ENCODE measurements at regions not wholly inside any gene's neighbourhood (a gene's known extent, or its start where the extent isn't known, plus 50 kb on each side); places are given as distances from the start of the nearest gene placed in this dataset.

- no peaks in the 10 kb centered on the region for H3K9me3 ChIP-seq (ENCODE audit: control extremely low read depth in 1 of 5, control insufficient read depth in 4 of 5, insufficient read depth in 2 of 5, low read depth in 1 of 5, low read length in 4 of 5)
- H3K27me3 ChIP-seq (replicated peaks in 2 of 5; ENCODE audit: control insufficient read depth in 4 of 5, insufficient read depth in 5 of 5, low read length in 4 of 5), result peaks cover 0 to 1% (median 0%) of the 10 kb centered on the region in 5 experiments
- no peak overlapping the region for H3K4me3 ChIP-seq (ENCODE audit: control insufficient read depth in 1 of 7, extremely low read depth in 1 of 7, insufficient read depth in 4 of 7, low read depth in 2 of 7, low read length in 6 of 7)
- H3K27ac ChIP-seq (ENCODE audit: insufficient read depth in 1 of 2, low read depth in 1 of 2, low read length in 2 of 2, poor library complexity in 1 of 2, severe bottlenecking in 2 of 2), result no peak overlapping the region
- DNase-seq, result no peak
- H3K4me1 ChIP-seq (ENCODE audit: control extremely low read depth in 1 of 4, control insufficient read depth in 4 of 4, insufficient read depth in 4 of 4, low read length in 3 of 4), result peaks cover 0 to 6% (median 4%) of the 10 kb centered on the region in 4 experiments
- ChIA-PET POLR2A (no interaction called here), CTCF (interaction anchor here (1.0 to 5.1 kb wide), 3 partner anchors 9 to 335 kb away, joined by 3 to 26 read pairs (median 4); no protein-coding TSS in a partner anchor)
- WGBS (ENCODE audit: insufficient coverage), result 100% methylated on average over 2 of the region's 4 CpGs
- no peaks in the 10 kb centered on the region for H3K36me3 ChIP-seq (ENCODE audit: control insufficient read depth in 4 of 4, insufficient read depth in 4 of 4, low read length in 3 of 4)
These were observed 176.7 kb downstream of the MTX2 start for GRCh38 chr2:176445956-176446355.

DNA sequence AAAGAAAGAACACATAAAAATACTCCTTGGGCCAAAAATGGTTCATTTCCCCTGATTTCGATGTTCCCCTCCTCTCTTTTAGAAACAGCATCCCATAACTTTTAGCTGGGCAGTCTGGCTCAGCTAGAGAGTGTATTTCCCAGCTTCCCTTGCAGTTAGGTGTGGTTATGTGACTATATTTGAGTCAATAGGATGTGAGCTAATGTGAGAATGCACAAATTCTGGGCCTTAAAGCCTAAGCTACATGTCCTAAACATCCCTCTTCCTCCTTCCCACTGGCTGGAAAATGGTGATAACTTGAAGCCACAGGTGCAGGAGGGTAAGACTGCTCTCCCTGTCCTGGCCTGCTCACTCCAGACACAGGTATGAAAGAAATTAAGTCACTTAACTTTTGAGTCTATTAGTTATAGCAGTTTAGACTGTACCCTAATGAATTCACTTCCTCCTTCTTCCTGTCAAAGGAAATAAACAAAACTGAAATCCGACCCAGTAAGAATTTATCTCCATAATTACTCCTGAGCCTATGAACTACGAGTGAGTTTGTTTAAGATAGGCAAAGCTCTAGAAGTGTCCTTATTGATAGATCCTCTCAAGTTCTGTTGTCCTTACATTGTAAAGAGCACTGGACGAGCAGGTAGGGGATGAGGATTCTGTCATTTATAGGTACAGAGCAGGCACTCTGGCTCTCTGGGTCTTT, 177.6 kb downstream of the MTX2 start:
- 33% methylated on average over 1 of the region's 4 CpGs for WGBS (ENCODE audit: insufficient coverage)
- Histone ChIP-seq H3K27me3 (replicated peaks in 2 of 5; ENCODE audit: control insufficient read depth in 4 of 5, insufficient read depth in 5 of 5, low read length in 4 of 5) (peaks cover 0 to 4% (median 0%) of the 10 kb centered on the region in 5 experiments), H3K4me3 (ENCODE audit: control insufficient read depth in 1 of 7, extremely low read depth in 1 of 7, insufficient read depth in 4 of 7, low read depth in 2 of 7, low read length in 6 of 7) (no peak overlapping the region), H3K27ac (ENCODE audit: insufficient read depth in 1 of 2, low read depth in 1 of 2, low read length in 2 of 2, poor library complexity in 1 of 2, severe bottlenecking in 2 of 2) (no peak overlapping the region), H3K9me3 (ENCODE audit: control extremely low read depth in 1 of 5, control insufficient read depth in 4 of 5, insufficient read depth in 2 of 5, low read depth in 1 of 5, low read length in 4 of 5) (no peaks in the 10 kb centered on the region), H3K36me3 (ENCODE audit: control insufficient read depth in 4 of 4, insufficient read depth in 4 of 4, low read length in 3 of 4) (no peaks in the 10 kb centered on the region), H3K4me1 (ENCODE audit: control extremely low read depth in 1 of 4, control insufficient read depth in 4 of 4, insufficient read depth in 4 of 4, low read length in 3 of 4) (peaks cover 0 to 6% (median 4%) of the 10 kb centered on the region in 4 experiments)
- ChIA-PET CTCF (interaction anchor here (0.8 to 5.1 kb wide), 6 partner anchors 8 to 336 kb away, joined by 3 to 26 read pairs (median 3); no protein-coding TSS in a partner anchor), POLR2A (interaction anchor here (0.6 kb wide), 1 partner anchor 42 kb away, joined by 4 read pairs; no protein-coding TSS in a partner anchor)
- no peak for DNase-seq

DNA sequence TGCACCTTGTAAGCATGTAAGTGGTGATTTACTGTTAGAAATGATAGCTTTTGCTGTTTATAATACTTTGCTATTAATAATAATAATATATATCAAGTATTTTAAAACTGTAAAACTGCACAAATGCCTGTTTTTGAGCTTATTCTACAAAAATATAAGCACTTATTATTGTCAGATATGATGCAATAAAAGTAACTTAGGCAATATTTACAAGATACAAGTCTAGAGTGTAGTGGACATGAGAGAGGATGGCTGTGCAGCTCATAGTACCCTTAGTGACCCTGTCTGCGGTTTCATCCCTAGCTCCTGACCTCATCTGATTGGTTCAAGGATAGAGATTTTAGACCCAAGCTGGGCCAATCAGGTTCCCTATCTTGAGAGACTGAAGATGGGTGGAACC, 178.4 kb downstream of the MTX2 start:
- Histone ChIP-seq H3K9me3 (ENCODE audit: control extremely low read depth in 1 of 5, control insufficient read depth in 4 of 5, insufficient read depth in 2 of 5, low read depth in 1 of 5, low read length in 4 of 5) (no peaks in the 10 kb centered on the region), H3K4me3 (ENCODE audit: control insufficient read depth in 1 of 7, extremely low read depth in 1 of 7, insufficient read depth in 4 of 7, low read depth in 2 of 7, low read length in 6 of 7) (no peak overlapping the region), H3K4me1 (ENCODE audit: control extremely low read depth in 1 of 4, control insufficient read depth in 4 of 4, insufficient read depth in 4 of 4, low read length in 3 of 4) (peaks cover 0 to 6% (median 4%) of the 10 kb centered on the region in 4 experiments), H3K27me3 (replicated peaks in 2 of 5; ENCODE audit: control insufficient read depth in 4 of 5, insufficient read depth in 5 of 5, low read length in 4 of 5) (peaks cover 0 to 7% (median 0%) of the 10 kb centered on the region in 5 experiments), H3K27ac (ENCODE audit: insufficient read depth in 1 of 2, low read depth in 1 of 2, low read length in 2 of 2, poor library complexity in 1 of 2, severe bottlenecking in 2 of 2) (no peak overlapping the region), H3K36me3 (ENCODE audit: control insufficient read depth in 4 of 4, insufficient read depth in 4 of 4, low read length in 3 of 4) (no peaks in the 10 kb centered on the region)
- CTCF ChIA-PET, result interaction anchor here (0.8 to 5.1 kb wide), 5 partner anchors 7 to 309 kb away, joined by 3 to 26 read pairs (median 3); no protein-coding TSS in a partner anchor
- WGBS (ENCODE audit: insufficient coverage), result 100% methylated on average over 1 of the region's 1 CpG
- POLR2A ChIA-PET, result no interaction called here
- no peak for DNase-seq

- POLR2A ChIA-PET, result no interaction called here
- Histone ChIP-seq H3K9me3 (ENCODE audit: control extremely low read depth in 1 of 5, control insufficient read depth in 4 of 5, insufficient read depth in 2 of 5, low read depth in 1 of 5, low read length in 4 of 5) (no peaks in the 10 kb centered on the region), H3K36me3 (ENCODE audit: control insufficient read depth in 4 of 4, insufficient read depth in 4 of 4, low read length in 3 of 4) (no peaks in the 10 kb centered on the region), H3K27me3 (replicated peaks in 2 of 5; ENCODE audit: control insufficient read depth in 4 of 5, insufficient read depth in 5 of 5, low read length in 4 of 5) (peaks cover 0 to 14% (median 2%) of the 10 kb centered on the region in 5 experiments), H3K27ac (ENCODE audit: insufficient read depth in 1 of 2, low read depth in 1 of 2, low read length in 2 of 2, poor library complexity in 1 of 2, severe bottlenecking in 2 of 2) (no peak overlapping the region), H3K4me3 (ENCODE audit: control insufficient read depth in 1 of 7, extremely low read depth in 1 of 7, insufficient read depth in 4 of 7, low read depth in 2 of 7, low read length in 6 of 7) (no peak overlapping the region), H3K4me1 (ENCODE audit: control extremely low read depth in 1 of 4, control insufficient read depth in 4 of 4, insufficient read depth in 4 of 4, low read length in 3 of 4) (peaks cover 0 to 6% (median 4%) of the 10 kb centered on the region in 4 experiments)
- 80% methylated on average over 1 of the region's 3 CpGs for WGBS (ENCODE audit: insufficient coverage)
- no peak for DNase-seq
- CTCF ChIA-PET, result interaction anchor here (0.9 to 1.7 kb wide), 3 partner anchors 8 to 41 kb away, joined by 3 read pairs; no protein-coding TSS in a partner anchor
These were observed 180.6 kb downstream of the MTX2 start for GRCh38 chr2:176449852-176450251.

DNA sequence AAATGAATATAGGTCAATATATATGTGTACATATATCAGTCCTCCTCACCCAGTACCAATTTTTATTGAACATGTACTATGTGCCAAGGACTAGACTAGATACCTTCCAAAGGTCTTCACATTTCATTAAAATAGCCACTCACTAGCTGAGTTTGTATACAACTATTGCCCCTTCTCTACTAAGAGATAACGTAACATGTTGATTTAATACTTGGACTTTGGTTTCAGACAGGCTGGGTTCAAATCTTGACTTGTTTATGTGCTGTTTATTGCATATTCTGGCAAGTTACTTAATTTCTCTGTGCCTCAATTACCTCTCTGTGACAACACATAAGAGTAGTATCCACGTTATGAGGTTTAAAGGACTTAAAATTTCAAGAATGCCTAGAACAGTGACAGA, 184.5 kb downstream of the MTX2 start:
- H3K4me3 ChIP-seq (ENCODE audit: control insufficient read depth in 1 of 7, extremely low read depth in 1 of 7, insufficient read depth in 4 of 7, low read depth in 2 of 7, low read length in 6 of 7), result no peak overlapping the region
- DNase-seq, result no peak
- H3K9me3 ChIP-seq (ENCODE audit: control extremely low read depth in 1 of 5, control insufficient read depth in 4 of 5, insufficient read depth in 2 of 5, low read depth in 1 of 5, low read length in 4 of 5), result no peaks in the 10 kb centered on the region
- CTCF ChIA-PET, result interaction anchor here (0.6 to 3.8 kb wide), 15 partner anchors 9 to 686 kb away, joined by 3 to 28 read pairs (median 4); no protein-coding TSS in a partner anchor
- H3K27me3 ChIP-seq (replicated peaks in 2 of 5; ENCODE audit: control insufficient read depth in 4 of 5, insufficient read depth in 5 of 5, low read length in 4 of 5), result peaks cover 0 to 34% (median 23%) of the 10 kb centered on the region in 5 experiments
- WGBS (ENCODE audit: insufficient coverage), result no CpG with 5 or more reads among the region's 2 CpGs
- POLR2A ChIA-PET, result no interaction called here
- H3K4me1 ChIP-seq (ENCODE audit: control extremely low read depth in 1 of 4, control insufficient read depth in 4 of 4, insufficient read depth in 4 of 4, low read length in 3 of 4), result peaks cover 0 to 3% (median 0%) of the 10 kb centered on the region in 4 experiments
- no peaks in the 10 kb centered on the region for H3K36me3 ChIP-seq (ENCODE audit: control insufficient read depth in 4 of 4, insufficient read depth in 4 of 4, low read length in 3 of 4)
- H3K27ac ChIP-seq (ENCODE audit: insufficient read depth in 1 of 2, low read depth in 1 of 2, low read length in 2 of 2, poor library complexity in 1 of 2, severe bottlenecking in 2 of 2), result no peak overlapping the region

DNA sequence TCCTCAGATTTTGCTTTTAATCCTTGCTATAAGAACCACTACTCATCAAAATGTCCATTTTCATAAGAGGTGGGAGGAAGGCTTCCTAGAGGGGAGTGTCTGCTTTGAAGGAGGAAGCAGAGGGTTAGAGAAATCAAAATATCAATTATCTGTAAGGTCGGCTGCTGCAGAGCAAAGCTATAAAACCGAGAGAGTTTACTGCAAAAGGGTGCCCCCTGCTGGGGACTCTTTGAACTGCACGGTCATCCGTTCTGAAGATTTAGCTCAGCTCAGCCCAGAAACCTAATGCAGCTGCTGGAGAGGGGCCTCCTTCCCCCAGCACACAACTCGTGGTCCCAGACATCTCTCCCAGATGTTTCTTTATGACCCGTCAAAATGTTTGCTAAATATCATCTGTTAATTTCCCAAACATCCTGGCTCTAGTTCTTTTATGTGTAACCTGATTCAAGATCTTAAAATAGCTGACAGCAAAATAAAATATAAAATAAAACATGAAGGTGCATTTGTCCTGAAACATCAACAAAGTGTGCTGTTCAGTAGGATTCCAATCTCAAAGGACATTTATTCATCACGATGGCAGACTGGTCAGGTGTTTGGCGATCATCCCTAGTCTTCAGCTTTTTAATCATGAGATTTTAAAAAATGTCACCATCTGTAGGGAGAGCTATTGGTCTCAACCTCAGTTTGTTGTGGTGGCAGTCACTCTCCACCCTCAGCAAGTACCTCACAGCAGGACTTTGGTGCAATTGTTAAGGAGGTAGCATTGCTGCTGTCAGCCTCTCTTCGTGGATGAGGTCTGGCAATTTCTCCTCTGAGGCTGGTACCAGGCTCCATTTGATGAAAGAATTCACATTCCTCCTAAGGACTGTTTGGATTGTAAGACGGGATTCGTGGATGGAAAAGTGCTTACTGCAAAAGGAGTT, 185.9 kb downstream of the MTX2 start:
- Histone ChIP-seq H3K27me3 (replicated peaks in 2 of 5; ENCODE audit: control insufficient read depth in 4 of 5, insufficient read depth in 5 of 5, low read length in 4 of 5) (peaks cover 0 to 45% (median 28%) of the 10 kb centered on the region in 5 experiments), H3K9me3 (ENCODE audit: control extremely low read depth in 1 of 5, control insufficient read depth in 4 of 5, insufficient read depth in 2 of 5, low read depth in 1 of 5, low read length in 4 of 5) (no peaks in the 10 kb centered on the region), H3K4me3 (ENCODE audit: control insufficient read depth in 1 of 7, extremely low read depth in 1 of 7, insufficient read depth in 4 of 7, low read depth in 2 of 7, low read length in 6 of 7) (no peak overlapping the region), H3K36me3 (ENCODE audit: control insufficient read depth in 4 of 4, insufficient read depth in 4 of 4, low read length in 3 of 4) (no peaks in the 10 kb centered on the region), H3K27ac (ENCODE audit: insufficient read depth in 1 of 2, low read depth in 1 of 2, low read length in 2 of 2, poor library complexity in 1 of 2, severe bottlenecking in 2 of 2) (no peak overlapping the region), H3K4me1 (ENCODE audit: control extremely low read depth in 1 of 4, control insufficient read depth in 4 of 4, insufficient read depth in 4 of 4, low read length in 3 of 4) (peaks cover 0 to 3% (median 0%) of the 10 kb centered on the region in 4 experiments)
- DNase-seq, result peak; percentile 64 to 78 (median 67)
- WGBS (ENCODE audit: insufficient coverage), result 27% methylated on average over 7 of the region's 11 CpGs
- ChIA-PET CTCF (interaction anchor here (0.5 to 3.8 kb wide), 28 partner anchors 8 to 328 kb away, joined by 3 to 28 read pairs (median 4); no protein-coding TSS in a partner anchor), POLR2A (interaction anchor here (0.6 kb wide), 1 partner anchor 1167 kb away, joined by 4 read pairs; no protein-coding TSS in a partner anchor)
